ENCODE measurements at regions not wholly inside any gene's neighbourhood (a gene's known extent, or its start where the extent isn't known, plus 50 kb on each side); places are given as distances from the start of the nearest gene placed in this dataset.

DNA sequence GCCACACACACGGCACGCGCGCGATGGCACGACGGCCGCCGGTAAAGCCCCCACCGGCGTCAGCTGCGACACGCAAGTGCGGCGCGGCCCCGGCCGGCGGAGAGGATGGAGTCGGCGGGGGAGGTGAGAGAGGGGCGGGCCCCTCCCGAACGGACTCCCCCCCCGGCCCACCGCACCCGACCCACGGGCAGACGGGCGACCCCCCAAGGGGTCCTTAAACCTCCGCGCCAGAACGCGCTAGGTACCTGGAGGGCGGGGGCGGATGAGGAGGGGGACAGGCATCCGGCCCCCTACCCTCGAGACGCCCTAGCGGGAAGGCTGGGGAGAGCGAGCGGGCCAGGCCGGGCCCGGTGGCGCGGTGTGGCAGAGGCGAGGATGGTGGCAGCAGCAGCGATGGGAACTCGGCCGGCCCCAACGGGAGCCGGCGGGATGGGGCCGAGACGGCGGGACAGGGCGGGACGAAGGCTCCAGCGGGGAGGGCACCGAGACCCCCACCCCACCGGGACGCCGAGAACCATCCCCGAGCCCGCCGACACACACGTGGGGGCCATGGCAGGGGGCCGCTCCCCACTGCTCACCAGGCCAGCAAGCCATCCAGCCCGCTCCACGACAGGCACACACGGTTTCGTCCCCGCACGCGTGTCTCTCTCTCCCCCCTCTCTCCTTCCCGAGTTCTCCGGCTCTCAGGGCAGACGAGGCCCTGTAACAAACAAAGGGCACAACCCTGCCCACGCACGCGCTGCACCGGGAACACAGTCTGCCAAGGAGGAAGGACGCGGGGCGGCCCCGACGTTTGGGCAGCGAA, 1515.4 kb upstream of the DEFB115 start:
- Histone ChIP-seq H3K23ac (ENCODE audit: low read depth, low read length) (no peak overlapping the region), H3K4me2 (ENCODE audit: low read depth, low read length) (no peak overlapping the region), H3K36me3 (ENCODE audit: control insufficient read depth, insufficient read depth, low read length) (no peaks in the 10 kb centered on the region), H3K56ac (ENCODE audit: extremely low read depth, insufficient read depth, low read length) (no peak overlapping the region), H2AFZ (replicated peaks; ENCODE audit: low read length, poor library complexity) (no peak overlapping the region), H2BK5ac (ENCODE audit: low read depth, low read length, poor library complexity, severe bottlenecking) (no peak overlapping the region), H2AK5ac (ENCODE audit: low read depth, low read length) (no peak overlapping the region), H3K79me1 (ENCODE audit: low read depth in 1 of 2, low read length in 2 of 2) (no peaks in the 10 kb centered on the region), H3K4me3 (ENCODE audit: insufficient read depth, low read depth, low read length) (no peak overlapping the region), H2BK15ac (ENCODE audit: low read depth, low read length) (no peak overlapping the region), H3K9me1 (ENCODE audit: insufficient read depth, low read length) (no peaks in the 10 kb centered on the region), H3K27me3 (ENCODE audit: control insufficient read depth, insufficient read depth, low read length) (no peaks in the 10 kb centered on the region), H3K9me3 (ENCODE audit: control insufficient read depth, insufficient read depth, low read length) (peaks cover 25% of the 10 kb centered on the region), H4K8ac (ENCODE audit: low read depth in 2 of 2, low read length in 2 of 2) (no peak overlapping the region), H3K4me1 (ENCODE audit: control insufficient read depth, insufficient read depth, low read length) (no peaks in the 10 kb centered on the region), H4K5ac (ENCODE audit: low read depth, low read length) (no peak overlapping the region), H3K9ac (ENCODE audit: low read depth, low read length) (no peak overlapping the region), H3K4ac (ENCODE audit: low read depth, low read length) (no peak overlapping the region), H3K14ac (replicated peaks; ENCODE audit: low read depth, low read length) (no peak overlapping the region), H3K18ac (ENCODE audit: low read depth, low read length) (no peak overlapping the region), H2AK9ac (replicated peaks; ENCODE audit: low read depth, low read length, poor library complexity) (no peak overlapping the region), H3K27ac (ENCODE audit: insufficient read depth, low read length) (no peak overlapping the region), H2BK20ac (ENCODE audit: low read depth, low read length) (no peak overlapping the region), H4K20me1 (ENCODE audit: insufficient read depth, low read length) (no peaks in the 10 kb centered on the region), H4K91ac (ENCODE audit: insufficient read depth, low read depth, low read length) (no peak overlapping the region), H2BK120ac (ENCODE audit: low read depth, low read length) (no peak overlapping the region)
- no TSS peak for BruUV-seq (replicated peaks)
- no peak for TF ChIP-seq MXI1 (IDR thresholded peaks at IDR 0.05; ENCODE audit: borderline replicate concordance, low read depth, low read length)
- TF ChIP-seq, protein P1, sequence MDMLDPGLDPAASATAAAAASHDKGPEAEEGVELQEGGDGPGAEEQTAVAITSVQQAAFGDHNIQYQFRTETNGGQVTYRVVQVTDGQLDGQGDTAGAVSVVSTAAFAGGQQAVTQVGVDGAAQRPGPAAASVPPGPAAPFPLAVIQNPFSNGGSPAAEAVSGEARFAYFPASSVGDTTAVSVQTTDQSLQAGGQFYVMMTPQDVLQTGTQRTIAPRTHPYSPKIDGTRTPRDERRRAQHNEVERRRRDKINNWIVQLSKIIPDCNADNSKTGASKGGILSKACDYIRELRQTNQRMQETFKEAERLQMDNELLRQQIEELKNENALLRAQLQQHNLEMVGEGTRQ (IDR thresholded peaks at IDR 0.05; ENCODE audit: low read depth, low read length) = no peak
- TF ChIP-seq MAZ (IDR thresholded peaks at IDR 0.05; ENCODE audit: borderline replicate concordance, low read depth, low read length) = no peak
- in situ Hi-C loops (cut with MboI; ENCODE audit: low sequenced_read_pairs) = no loop called here
- intact Hi-C loops (cut with micrococcal nuclease) = no loop called here
- ChIA-PET POLR2A (ENCODE audit: unreplicated experiment) (no interaction called here), CTCF (no interaction called here)
- ATAC-seq (ENCODE audit: low read depth) (no peak), DNase-seq (no peak)
- dilution Hi-C loops (cut with HindIII; ENCODE audit: low sequenced_read_pairs, unreplicated experiment) = no loop called here
- 58% methylated on average over 27 of the region's 88 CpGs; no CpG with 5 or more reads in 1 of the 2 experiments for WGBS, 2 experiments (ENCODE audit: extremely low coverage in 2 of 2, insufficient read length in 1 of 2)

All from IMR-90 (cell line).